Hepatocyte (in vitro differentiated cells): ENCODE measurements at regions not wholly inside any gene's neighbourhood (a gene's known extent, or its start where the extent isn't known, plus 50 kb on each side); places are given as distances from the start of the nearest gene placed in this dataset.

Experiments
- DNase-seq: peaks from one replicate; pipeline ENCODE4 v3.0.0-alpha.2; 2016; ENCODE audit warnings: low spot score
- H2AFZ ChIP-seq: fragments of 200-600 bp; sonication (generic); 2 replicates; pipeline ENCODE4 v1.6.0; 2016; ENCODE audit warnings: antibody characterized with exemption, mild to moderate bottlenecking
- H3K27ac ChIP-seq: fragments of 200-600 bp; sonication (generic); 2 replicates; pipeline ENCODE4 v1.5.1; 2016; ENCODE audit warnings: mild to moderate bottlenecking
- H3K27me3 ChIP-seq: fragments of 200-600 bp; sonication (generic); 2 replicates; pipeline ENCODE4 v1.6.1; 2016
- H3K36me3 ChIP-seq: fragments of 200-600 bp; sonication (generic); replicated peaks from 2 replicates; pipeline ENCODE4 v1.5.1; 2016; ENCODE audit warnings: low read depth; ENCODE audit not compliant: insufficient read depth
- H3K4me1 ChIP-seq: fragments of 200-600 bp; sonication (generic); 2 replicates; pipeline ENCODE4 v1.5.1; 2016; ENCODE audit warnings: mild to moderate bottlenecking, moderate library complexity; ENCODE audit not compliant: insufficient read depth
- H3K4me2 ChIP-seq: fragments of 200-600 bp; sonication (generic); 2 replicates; pipeline ENCODE4 v1.6.0; 2016
- H3K4me3 ChIP-seq: fragments of 200-600 bp; sonication (generic); 2 replicates; pipeline ENCODE4 v1.5.1; 2016; ENCODE audit warnings: mild to moderate bottlenecking
- H3K79me2 ChIP-seq: fragments of 200-600 bp; sonication (generic); 2 replicates; pipeline ENCODE4 v1.6.0; 2017; ENCODE audit warnings: mild to moderate bottlenecking
- H3K9me2 ChIP-seq: fragments of 200-600 bp; sonication (generic); replicated peaks from 2 replicates; pipeline ENCODE4 v1.6.0; 2017; ENCODE audit warnings: mild to moderate bottlenecking; ENCODE audit not compliant: insufficient read depth
- H3K9me3 ChIP-seq: fragments of 200-600 bp; sonication (generic); 2 replicates; pipeline ENCODE4 v1.5.1; 2016; ENCODE audit warnings: low read depth, mild to moderate bottlenecking
- H4K20me1 ChIP-seq: fragments of 200-600 bp; sonication (generic); 2 replicates; pipeline ENCODE4 v1.6.0; 2016; ENCODE audit warnings: mild to moderate bottlenecking; ENCODE audit not compliant: insufficient read depth, poor library complexity, severe bottlenecking
- EZH2 ChIP-seq: fragments of 200-600 bp; sonication (generic); IDR thresholded peaks from 2 replicates; pipeline ENCODE4 v1.6.1; 2016; ENCODE audit warnings: antibody characterized with exemption, mild to moderate bottlenecking, borderline replicate concordance
- EZH2phosphoT487 ChIP-seq: fragments of 200-600 bp; sonication (generic); IDR thresholded peaks from one replicate; pipeline ENCODE4 v1.6.1; 2018; ENCODE audit warnings: antibody characterized with exemption, mild to moderate bottlenecking, low read depth, moderate library complexity; ENCODE audit not compliant: unreplicated experiment, severe bottlenecking
- WGBS: methylation state at CpG from one replicate; pipeline ENCODE4 v1.1.6; 2016; ENCODE audit warnings: low lambda C conversion rate; ENCODE audit errors: missing lambda C conversion rate; 5-methylcytosine and 5-hydroxymethylcytosine counted together
- TF ChIP-seq, protein P1 (sequence below): fragments of 200-600 bp; sonication (generic); IDR thresholded peaks from 2 replicates; pipeline ENCODE4 v1.5.1; 2016; ENCODE audit warnings: antibody characterized with exemption, mild to moderate bottlenecking; ENCODE audit not compliant: poor library complexity

- H4K20me1 ChIP-seq = no peaks in the 10 kb centered on the region
- no peak for DNase-seq
- 94% methylated on average over 7 of the region's 7 CpGs for WGBS
- H3K27me3 ChIP-seq = no peaks in the 10 kb centered on the region
- H3K4me2 ChIP-seq = no peak overlapping the region
- no peaks in the 10 kb centered on the region for H3K36me3 ChIP-seq
- TF ChIP-seq, protein P1, sequence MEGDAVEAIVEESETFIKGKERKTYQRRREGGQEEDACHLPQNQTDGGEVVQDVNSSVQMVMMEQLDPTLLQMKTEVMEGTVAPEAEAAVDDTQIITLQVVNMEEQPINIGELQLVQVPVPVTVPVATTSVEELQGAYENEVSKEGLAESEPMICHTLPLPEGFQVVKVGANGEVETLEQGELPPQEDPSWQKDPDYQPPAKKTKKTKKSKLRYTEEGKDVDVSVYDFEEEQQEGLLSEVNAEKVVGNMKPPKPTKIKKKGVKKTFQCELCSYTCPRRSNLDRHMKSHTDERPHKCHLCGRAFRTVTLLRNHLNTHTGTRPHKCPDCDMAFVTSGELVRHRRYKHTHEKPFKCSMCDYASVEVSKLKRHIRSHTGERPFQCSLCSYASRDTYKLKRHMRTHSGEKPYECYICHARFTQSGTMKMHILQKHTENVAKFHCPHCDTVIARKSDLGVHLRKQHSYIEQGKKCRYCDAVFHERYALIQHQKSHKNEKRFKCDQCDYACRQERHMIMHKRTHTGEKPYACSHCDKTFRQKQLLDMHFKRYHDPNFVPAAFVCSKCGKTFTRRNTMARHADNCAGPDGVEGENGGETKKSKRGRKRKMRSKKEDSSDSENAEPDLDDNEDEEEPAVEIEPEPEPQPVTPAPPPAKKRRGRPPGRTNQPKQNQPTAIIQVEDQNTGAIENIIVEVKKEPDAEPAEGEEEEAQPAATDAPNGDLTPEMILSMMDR = no peak
- no peak overlapping the region for H2AFZ ChIP-seq
- no peaks in the 10 kb centered on the region for H3K79me2 ChIP-seq
- no peaks in the 10 kb centered on the region for H3K9me2 ChIP-seq
- H3K9me3 ChIP-seq = no peaks in the 10 kb centered on the region
- no peak overlapping the region for H3K27ac ChIP-seq
- no peak overlapping the region for H3K4me3 ChIP-seq
- peaks cover 7% of the 10 kb centered on the region for H3K4me1 ChIP-seq
Measured at GRCh38 chr10:29753283-29753682, 118.5 kb upstream of the SVIL start.

DNA sequence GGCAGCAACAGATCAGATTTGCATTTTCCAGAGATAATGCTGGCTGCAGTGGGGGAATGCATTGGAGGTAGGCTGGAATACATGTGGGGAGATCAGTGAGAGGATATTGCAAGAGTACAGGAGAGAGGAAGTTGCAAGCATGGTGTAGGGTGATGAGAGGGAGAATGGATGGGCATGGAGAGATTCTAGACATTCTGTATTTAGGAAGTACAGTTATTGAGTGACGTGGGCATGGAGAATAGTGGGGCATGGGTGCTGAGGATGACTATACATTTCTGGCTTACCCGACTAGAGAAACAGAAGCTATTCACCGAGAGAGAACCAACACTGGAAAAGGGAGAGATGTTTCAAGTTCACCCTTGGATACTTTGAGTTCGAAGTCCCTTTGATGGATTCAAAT lies 116.9 kb upstream of the SVIL start:
- DNase-seq = no peak
- TF ChIP-seq EZH2phosphoT487 = no peak
- TF ChIP-seq, protein P1 = no peak
- TF ChIP-seq EZH2 = no peak
- H2AFZ ChIP-seq = no peak overlapping the region
- H3K9me2 ChIP-seq = no peaks in the 10 kb centered on the region
- no peak overlapping the region for H3K27ac ChIP-seq
- H4K20me1 ChIP-seq = no peaks in the 10 kb centered on the region
- H3K36me3 ChIP-seq = no peaks in the 10 kb centered on the region
- H3K79me2 ChIP-seq = no peaks in the 10 kb centered on the region
- no peaks in the 10 kb centered on the region for H3K4me1 ChIP-seq
- H3K4me3 ChIP-seq = no peak overlapping the region
- no peaks in the 10 kb centered on the region for H3K27me3 ChIP-seq
- H3K9me3 ChIP-seq = no peaks in the 10 kb centered on the region
- no peak overlapping the region for H3K4me2 ChIP-seq
- WGBS = 95% methylated on average over 4 of the region's 4 CpGs

DNA sequence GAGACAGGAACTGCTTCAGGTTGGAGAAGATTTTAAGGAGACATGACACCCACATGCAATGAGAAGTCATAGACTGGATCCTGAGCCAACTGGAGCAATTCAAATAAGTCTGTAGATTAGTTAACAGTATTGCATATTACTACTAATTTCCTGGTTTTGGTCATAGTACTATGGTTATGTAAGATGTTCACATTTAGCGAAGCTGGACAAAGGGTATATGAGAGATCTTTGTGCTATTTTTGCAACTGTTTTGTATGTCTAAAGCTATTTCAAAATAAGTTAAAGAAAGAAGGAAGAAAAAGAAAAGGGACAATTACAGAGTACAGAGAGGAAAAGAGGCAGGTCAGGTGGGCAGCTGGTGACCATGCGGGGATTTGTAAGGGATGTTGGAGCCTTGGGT lies 116.5 kb upstream of the SVIL start:
- H3K4me3 ChIP-seq = no peak overlapping the region
- no peaks in the 10 kb centered on the region for H3K79me2 ChIP-seq
- no peak overlapping the region for H3K27ac ChIP-seq
- H3K4me1 ChIP-seq = no peaks in the 10 kb centered on the region
- H3K36me3 ChIP-seq = no peaks in the 10 kb centered on the region
- WGBS = 88% methylated on average over 2 of the region's 2 CpGs
- H3K9me2 ChIP-seq = no peaks in the 10 kb centered on the region
- H3K9me3 ChIP-seq = no peaks in the 10 kb centered on the region
- H3K4me2 ChIP-seq = no peak overlapping the region
- no peaks in the 10 kb centered on the region for H4K20me1 ChIP-seq
- no peak for DNase-seq
- no peak overlapping the region for H2AFZ ChIP-seq
- TF ChIP-seq EZH2phosphoT487 (no peak), EZH2 (no peak)
- TF ChIP-seq, protein P1 = no peak
- H3K27me3 ChIP-seq = no peaks in the 10 kb centered on the region

- H3K27ac ChIP-seq = no peak overlapping the region
- no peak for DNase-seq
- no peaks in the 10 kb centered on the region for H3K4me1 ChIP-seq
- H3K27me3 ChIP-seq = no peaks in the 10 kb centered on the region
- WGBS = 80% methylated on average over 3 of the region's 3 CpGs
- H3K4me2 ChIP-seq = no peak overlapping the region
- TF ChIP-seq, protein P1 = no peak
- TF ChIP-seq EZH2phosphoT487 (no peak), EZH2 (no peak)
- H3K4me3 ChIP-seq = no peak overlapping the region
- H3K36me3 ChIP-seq = no peaks in the 10 kb centered on the region
- no peaks in the 10 kb centered on the region for H3K9me2 ChIP-seq
- no peaks in the 10 kb centered on the region for H3K79me2 ChIP-seq
- H4K20me1 ChIP-seq = no peaks in the 10 kb centered on the region
- no peaks in the 10 kb centered on the region for H3K9me3 ChIP-seq
- H2AFZ ChIP-seq = no peak overlapping the region
Measured at GRCh38 chr10:29749150-29749549, 114.4 kb upstream of the SVIL start.
